MM.1S (cell line): ENCODE measurements at regions not wholly inside any gene's neighbourhood (a gene's known extent, or its start where the extent isn't known, plus 50 kb on each side); places are given as distances from the start of the nearest gene placed in this dataset.

Source experiments
- DNase-seq: peaks from one replicate; pipeline ENCODE4 v3.0.0-alpha.2; 2015
- H2AFZ ChIP-seq: fragments of 300-600 bp; sonication (generic); 2 replicates; pipeline ENCODE4 v1.6.0; 2016; ENCODE audit warnings: antibody characterized with exemption, low read length
- H3F3A ChIP-seq: fragments of 300-600 bp; sonication (generic); 2 replicates; pipeline ENCODE4 v1.6.1; 2016; ENCODE audit warnings: mild to moderate bottlenecking, antibody characterized with exemption, low read length, moderate library complexity, mixed read lengths; ENCODE audit not compliant: insufficient read depth
- H3K27ac ChIP-seq: fragments of 300-600 bp; sonication (generic); 2 replicates; pipeline ENCODE4 v1.5.1; 2016; ENCODE audit warnings: mild to moderate bottlenecking, low read length
- H3K27me3 ChIP-seq: fragments of 300-600 bp; sonication (generic); replicated peaks from 2 replicates; pipeline ENCODE4 v1.6.0; 2016; ENCODE audit warnings: low read length; ENCODE audit not compliant: insufficient read depth
- H3K36me3 ChIP-seq: fragments of 300-600 bp; sonication (generic); replicated peaks from 2 replicates; pipeline ENCODE4 v1.6.1; 2016; ENCODE audit warnings: mild to moderate bottlenecking, low read length, mixed read lengths; ENCODE audit not compliant: insufficient read depth
- H3K4me1 ChIP-seq: fragments of 300-600 bp; sonication (generic); 2 replicates; pipeline ENCODE4 v1.6.1; 2016; ENCODE audit warnings: low read length, mixed read lengths
- H3K4me2 ChIP-seq: fragments of 300-600 bp; sonication (generic); 2 replicates; pipeline ENCODE4 v1.6.0; 2016; ENCODE audit warnings: low read depth, low read length
- H3K4me3 ChIP-seq: fragments of 300-600 bp; sonication (generic); 2 replicates; pipeline ENCODE4 v1.5.1; 2016; ENCODE audit warnings: low read length, mixed read lengths
- H3K79me2 ChIP-seq: fragments of 300-600 bp; sonication (generic); 2 replicates; pipeline ENCODE4 v1.6.1; 2016; ENCODE audit warnings: mixed run types, low read length, mixed read lengths
- H3K9ac ChIP-seq: fragments of 300-600 bp; sonication (generic); 2 replicates; pipeline ENCODE4 v1.6.1; 2016; ENCODE audit warnings: low read length, mixed read lengths
- H3K9me2 ChIP-seq: fragments of 300-600 bp; sonication (generic); replicated peaks from 2 replicates; pipeline ENCODE4 v1.6.1; 2016; ENCODE audit warnings: mild to moderate bottlenecking, low read length, mixed read lengths; ENCODE audit not compliant: insufficient read depth
- H3K9me3 ChIP-seq: fragments of 300-600 bp; sonication (generic); replicated peaks from 2 replicates; pipeline ENCODE4 v1.6.1; 2016; ENCODE audit warnings: mild to moderate bottlenecking, low read length, mixed read lengths; ENCODE audit not compliant: insufficient read depth
- H4K20me1 ChIP-seq: fragments of 300-600 bp; sonication (generic); 2 replicates; pipeline ENCODE4 v1.6.1; 2016; ENCODE audit warnings: mild to moderate bottlenecking, low read length, moderate library complexity, mixed read lengths; ENCODE audit not compliant: insufficient read depth
- EZH2 ChIP-seq: fragments of 300-600 bp; sonication (generic); optimal IDR thresholded peaks from 2 replicates; pipeline ENCODE3; 2017; ENCODE audit warnings: low read depth, mild to moderate bottlenecking, antibody characterized with exemption, low read length, mixed read lengths
- EZH2phosphoT487 ChIP-seq: fragments of 300-600 bp; sonication (generic); IDR thresholded peaks from 2 replicates; pipeline ENCODE4 v1.6.1; 2018; ENCODE audit warnings: antibody characterized with exemption, low read length
- TF ChIP-seq, protein P1 (sequence below): fragments of 300-600 bp; sonication (generic); IDR thresholded peaks from 2 replicates; pipeline ENCODE4 v1.5.1; 2016; ENCODE audit warnings: antibody characterized with exemption, low read length, mixed read lengths

GRCh38 chr15:98445315-98445714 lies 203.0 kb upstream of the IGF1R start:
- Histone ChIP-seq H2AFZ (no peak overlapping the region), H3K9me2 (no peaks in the 10 kb centered on the region), H3K4me1 (no peaks in the 10 kb centered on the region), H3K79me2 (no peaks in the 10 kb centered on the region), H3F3A (no peaks in the 10 kb centered on the region), H3K27ac (no peak overlapping the region), H3K9me3 (no peaks in the 10 kb centered on the region), H3K27me3 (no peaks in the 10 kb centered on the region), H3K36me3 (no peaks in the 10 kb centered on the region), H3K9ac (no peak overlapping the region), H3K4me3 (no peak overlapping the region), H4K20me1 (no peaks in the 10 kb centered on the region), H3K4me2 (no peak overlapping the region)
- DNase-seq = no peak
- TF ChIP-seq, protein P1, sequence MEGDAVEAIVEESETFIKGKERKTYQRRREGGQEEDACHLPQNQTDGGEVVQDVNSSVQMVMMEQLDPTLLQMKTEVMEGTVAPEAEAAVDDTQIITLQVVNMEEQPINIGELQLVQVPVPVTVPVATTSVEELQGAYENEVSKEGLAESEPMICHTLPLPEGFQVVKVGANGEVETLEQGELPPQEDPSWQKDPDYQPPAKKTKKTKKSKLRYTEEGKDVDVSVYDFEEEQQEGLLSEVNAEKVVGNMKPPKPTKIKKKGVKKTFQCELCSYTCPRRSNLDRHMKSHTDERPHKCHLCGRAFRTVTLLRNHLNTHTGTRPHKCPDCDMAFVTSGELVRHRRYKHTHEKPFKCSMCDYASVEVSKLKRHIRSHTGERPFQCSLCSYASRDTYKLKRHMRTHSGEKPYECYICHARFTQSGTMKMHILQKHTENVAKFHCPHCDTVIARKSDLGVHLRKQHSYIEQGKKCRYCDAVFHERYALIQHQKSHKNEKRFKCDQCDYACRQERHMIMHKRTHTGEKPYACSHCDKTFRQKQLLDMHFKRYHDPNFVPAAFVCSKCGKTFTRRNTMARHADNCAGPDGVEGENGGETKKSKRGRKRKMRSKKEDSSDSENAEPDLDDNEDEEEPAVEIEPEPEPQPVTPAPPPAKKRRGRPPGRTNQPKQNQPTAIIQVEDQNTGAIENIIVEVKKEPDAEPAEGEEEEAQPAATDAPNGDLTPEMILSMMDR = no peak

DNA sequence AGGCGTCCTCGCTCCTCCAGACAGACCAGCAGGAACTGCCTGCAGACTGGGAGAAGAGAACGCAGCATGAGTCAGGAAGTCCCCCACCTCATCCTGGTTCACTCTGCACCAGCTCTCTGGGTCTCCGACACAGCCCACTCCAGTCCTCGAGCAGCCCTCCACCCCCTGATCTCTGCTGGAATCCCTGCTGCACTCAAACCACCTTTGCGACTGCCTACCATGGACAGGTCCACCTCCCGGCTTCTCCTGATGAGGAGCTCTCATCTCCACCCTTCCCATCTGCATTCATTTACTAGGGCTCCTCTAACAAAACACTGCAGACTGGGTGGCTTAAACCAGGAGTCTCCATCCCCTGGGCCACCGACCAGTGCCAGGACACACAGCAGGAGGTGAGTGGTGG lies 202.3 kb upstream of the IGF1R start:
- TF ChIP-seq EZH2 (no peak), EZH2phosphoT487 (no peak)
- TF ChIP-seq, protein P1 = no peak
- no peaks in the 10 kb centered on the region for H3K9me3 ChIP-seq
- no peak overlapping the region for H3K4me3 ChIP-seq
- no peaks in the 10 kb centered on the region for H4K20me1 ChIP-seq
- H3K36me3 ChIP-seq = no peaks in the 10 kb centered on the region
- H2AFZ ChIP-seq = no peak overlapping the region
- H3K4me2 ChIP-seq = no peak overlapping the region
- no peaks in the 10 kb centered on the region for H3K79me2 ChIP-seq
- no peak overlapping the region for H3K9ac ChIP-seq
- no peaks in the 10 kb centered on the region for H3K4me1 ChIP-seq
- H3K27ac ChIP-seq = no peak overlapping the region
- DNase-seq = no peak
- H3K9me2 ChIP-seq = no peaks in the 10 kb centered on the region
- H3K27me3 ChIP-seq = no peaks in the 10 kb centered on the region
- no peaks in the 10 kb centered on the region for H3F3A ChIP-seq

DNA sequence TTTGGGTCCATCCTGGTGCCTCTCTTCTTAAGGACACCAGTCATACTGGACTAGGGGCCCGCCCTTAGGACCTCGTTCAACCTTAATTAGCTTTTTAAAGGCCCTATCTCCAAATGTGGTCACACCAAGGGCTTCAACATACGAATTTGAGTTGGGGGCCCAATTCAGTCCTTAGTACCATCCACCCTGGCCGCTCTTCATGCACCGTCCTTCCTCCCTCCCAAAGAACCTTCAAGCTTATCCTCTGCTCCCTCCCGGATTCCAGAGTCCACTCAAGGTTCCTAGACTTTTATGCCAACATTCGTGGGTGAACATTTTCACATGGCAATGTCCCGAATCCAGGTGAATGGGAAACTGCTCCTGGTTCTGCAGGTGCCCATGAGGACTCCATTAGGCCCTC lies 201.3 kb upstream of the IGF1R start:
- H3K9me2 ChIP-seq = no peaks in the 10 kb centered on the region
- no peak for DNase-seq
- TF ChIP-seq, protein P1 = no peak
- no peak for TF ChIP-seq EZH2
- TF ChIP-seq EZH2phosphoT487 = no peak
- H4K20me1 ChIP-seq = no peaks in the 10 kb centered on the region
- H2AFZ ChIP-seq = no peak overlapping the region
- H3K27me3 ChIP-seq = no peaks in the 10 kb centered on the region
- no peak overlapping the region for H3K4me3 ChIP-seq
- H3K79me2 ChIP-seq = no peaks in the 10 kb centered on the region
- H3K4me2 ChIP-seq = no peak overlapping the region
- no peaks in the 10 kb centered on the region for H3K4me1 ChIP-seq
- H3K9ac ChIP-seq = no peak overlapping the region
- H3F3A ChIP-seq = no peaks in the 10 kb centered on the region
- H3K36me3 ChIP-seq = no peaks in the 10 kb centered on the region
- no peaks in the 10 kb centered on the region for H3K9me3 ChIP-seq
- H3K27ac ChIP-seq = no peak overlapping the region
